Spleen (tissue), 11 donors: ENCODE measurements at regions not wholly inside any gene's neighbourhood (a gene's known extent, or its start where the extent isn't known, plus 50 kb on each side); places are given as distances from the start of the nearest gene placed in this dataset.
A peak's percentile ranks its signal among the peaks of the same experiment; 100 is the strongest.

Experiments used
- DNase-seq: peaks from one replicate; pipeline ENCODE4 v3.0.0-alpha.2; 2020
- H3K27ac ChIP-seq, 8 donors: fragments of 200-600 bp; sonication (generic) in 7 of 8; 1 replicate in 4 of 8; 2 replicates in 4 of 8; pipeline versions ENCODE4 v1.5.0 to v1.8.0; 2016 to 2021; ENCODE audit warnings: inconsistent platforms in 4 of 8, mild to moderate bottlenecking in 4 of 8, moderate library complexity in 1 of 8
- H3K27me3 ChIP-seq, 7 donors: fragments of 200-600 bp; sonication (generic) in 6 of 7; replicated peaks in 1 of 7; 1 replicate in 4 of 7; 2 replicates in 3 of 7; pipeline versions ENCODE4 v1.5.0 to v1.8.0; 2016 to 2021; ENCODE audit warnings: inconsistent platforms in 3 of 7, mild to moderate bottlenecking in 1 of 7
- H3K36me3 ChIP-seq, 6 donors: fragments of 200-600 bp; sonication (generic) in 5 of 6; 1 replicate in 4 of 6; 2 replicates in 2 of 6; pipeline versions ENCODE4 v1.5.0 to v1.8.0; 2016 to 2021; ENCODE audit warnings: inconsistent platforms in 2 of 6
- H3K4me1 ChIP-seq, 6 donors: fragments of 200-600 bp; sonication (generic) in 5 of 6; 1 replicate in 3 of 6; 2 replicates in 3 of 6; pipeline versions ENCODE4 v1.5.0 to v1.8.0; 2016 to 2021; ENCODE audit warnings: inconsistent platforms in 3 of 6
- H3K4me3 ChIP-seq, 8 donors: fragments of 200-600 bp; sonication (generic) in 7 of 8; 1 replicate in 4 of 8; 2 replicates in 4 of 8; pipeline versions ENCODE4 v1.5.0 to v1.8.0; 2016 to 2021; ENCODE audit warnings: inconsistent platforms in 4 of 8, mild to moderate bottlenecking in 4 of 8, moderate library complexity in 2 of 8
- H3K9me3 ChIP-seq, 8 donors: fragments of 200-600 bp; sonication (generic) in 7 of 8; 1 replicate in 4 of 8; 2 replicates in 4 of 8; pipeline versions ENCODE4 v1.5.0 to v1.8.0; 2016 to 2021; ENCODE audit warnings: inconsistent platforms in 4 of 8
- CTCF ChIP-seq, 11 experiments: fragments of 200-600 bp in 7 of 11; fragments of 450-650 bp in 4 of 11; sonication (generic) in 4 of 11; IDR thresholded peaks in 8 of 11; conservative IDR thresholded peaks in 3 of 11; 1 replicate in 7 of 11; 2 replicates in 4 of 11; pipeline versions ENCODE4 v1.4.0 to v1.8.0; 2016 to 2021; ENCODE audit warnings: antibody characterized with exemption in 11 of 11, inconsistent platforms in 4 of 11, mild to moderate bottlenecking in 1 of 11
- POLR2A ChIP-seq, 3 donors: fragments of 450-650 bp; IDR thresholded peaks; one replicate each; pipeline ENCODE4 v1.5.1; 2017; ENCODE audit warnings: antibody characterized with exemption in 3 of 3, mild to moderate bottlenecking in 1 of 3
- POLR2AphosphoS5 ChIP-seq, 3 donors: sonication (generic); formaldehyde crosslinking; IDR thresholded peaks; one replicate each; pipeline ENCODE4 v1.5.1; 2017; ENCODE audit warnings: antibody characterized with exemption in 3 of 3
- WGBS, 5 donors: extraction: QIAGEN DNeasy Blood & Tissue Kit in 3 of 5; methylation state at CpG; one replicate each; pipeline versions ENCODE4 v1.1.5 to v1.1.7; 2013 to 2018; 5-methylcytosine and 5-hydroxymethylcytosine counted together
- intact Hi-C: fragments of 100-400 bp; cut with DNase I; formaldehyde crosslinking; loops from one replicate; pipeline ENCODE4 v1.15.0; 2023; ENCODE audit warnings: low total_unique reads
- donor health status: healthy with polysubstance abuse.
- donor health status: DM: no; HTN: no; CAD: no; lungs with moderate emphysema.
- donor health status: DM: no; HTN: no; CAD: no.
- donor health status: Bipolar disorder and iron deficiency.
- donor health status: healthy.
- donor health status: DM: no; HTN: no; CAD: no.
- donor health status: DM: yes; HTN: yes; CAD: no.

GRCh38 chr2:136399667-136400289 is 281.8 kb upstream of the CXCR4 start:
- no peak for DNase-seq
- Histone ChIP-seq H3K4me1 (peaks cover 0 to 4% (median 1%) of the 10 kb centered on the region in 6 donors), H3K9me3 (no peaks in the 10 kb centered on the region), H3K27ac (no peak overlapping the region), H3K36me3 (no peaks in the 10 kb centered on the region), H3K27me3 (peaks cover 0 to 27% (median 0%) of the 10 kb centered on the region in 7 donors), H3K4me3 (no peak overlapping the region)
- TF ChIP-seq CTCF (IDR thresholded peaks at IDR 0.05 in 8 of 11, conservative IDR thresholded peaks at IDR 0.05 in 3 of 11) (no peak), POLR2A (IDR thresholded peaks at IDR 0.05) (no peak), POLR2AphosphoS5 (IDR thresholded peaks at IDR 0.05) (no peak)
- 88 to 95% (median 90%) methylated on average over 6 of the region's 6 CpGs for WGBS, 5 donors
- intact Hi-C loops: no loop called here

GRCh38 chr2:136395582-136395981 is 277.6 kb upstream of the CXCR4 start:
- no peaks in the 10 kb centered on the region for H3K9me3 ChIP-seq
- H3K27me3 ChIP-seq: no peaks in the 10 kb centered on the region
- no peak overlapping the region for H3K4me3 ChIP-seq
- TF ChIP-seq CTCF (IDR thresholded peaks at IDR 0.05 in 8 of 11, conservative IDR thresholded peaks at IDR 0.05 in 3 of 11) (no peak), POLR2AphosphoS5 (IDR thresholded peaks at IDR 0.05) (no peak), POLR2A (IDR thresholded peaks at IDR 0.05) (no peak)
- H3K4me1 ChIP-seq: peaks cover 0 to 39% (median 9%) of the 10 kb centered on the region in 6 donors
- H3K27ac ChIP-seq: no peak overlapping the region
- H3K36me3 ChIP-seq: no peaks in the 10 kb centered on the region
- intact Hi-C loops: no loop called here
- DNase-seq: no peak
- WGBS, 5 donors: 87 to 98% (median 90%) methylated on average over 2 of the region's 2 CpGs

- 78 to 84% (median 81%) methylated on average over 7 to 8 of the region's 8 CpGs for WGBS, 5 donors
- intact Hi-C loops: no loop called here
- no peaks in the 10 kb centered on the region for H3K27me3 ChIP-seq
Observed at GRCh38 chr2:136394136-136395060, 276.4 kb upstream of the CXCR4 start.

More at GRCh38 chr2:136394136-136395060, 276.4 kb upstream of the CXCR4 start:
- H3K4me1 ChIP-seq: peaks cover 0 to 48% (median 15%) of the 10 kb centered on the region in 6 donors
- TF ChIP-seq POLR2A (IDR thresholded peaks at IDR 0.05): no peak
- no peak for TF ChIP-seq CTCF (IDR thresholded peaks at IDR 0.05 in 8 of 11, conservative IDR thresholded peaks at IDR 0.05 in 3 of 11)
- TF ChIP-seq POLR2AphosphoS5 (IDR thresholded peaks at IDR 0.05): no peak
- H3K36me3 ChIP-seq: no peaks in the 10 kb centered on the region
- H3K9me3 ChIP-seq: no peaks in the 10 kb centered on the region
- no peak for DNase-seq
- H3K27ac ChIP-seq: peak overlapping the region in 6 of 8 donors; percentile 0 to 70 (median 37)
- no peak overlapping the region for H3K4me3 ChIP-seq
